ENCODE measurements at regions not wholly inside any gene's neighbourhood (a gene's known extent, or its start where the extent isn't known, plus 50 kb on each side); places are given as distances from the start of the nearest gene placed in this dataset.

GRCh38 chr9:75238311-75238976 lies 150.1 kb downstream of the OSTF1 start:
- no peaks in the 10 kb centered on the region for H3K9me3 ChIP-seq
- DNase-seq: no peak
- in situ Hi-C loops (cut with MboI; ENCODE audit: low sequenced_read_pairs in 4 of 4) (no loop called here), intact Hi-C loops (cut with DNase I; ENCODE audit: low total_unique reads) (no loop called here)
- no peak for ATAC-seq
- TF ChIP-seq POLR2A (IDR thresholded peaks at IDR 0.05) (no peak), CTCF (IDR thresholded peaks at IDR 0.05 in 4 of 5, conservative IDR thresholded peaks at IDR 0.05 in 1 of 5) (peak in 1 of 5 experiments; percentile 34)
- H3K4me1 ChIP-seq: no peaks in the 10 kb centered on the region
- H3K27me3 ChIP-seq: no peaks in the 10 kb centered on the region
- H3K4me3 ChIP-seq: no peak overlapping the region
- H3K27ac ChIP-seq: no peak overlapping the region
- no peaks in the 10 kb centered on the region for H3K36me3 ChIP-seq

GRCh38 chr9:75239176-75239575 lies 150.9 kb downstream of the OSTF1 start:
- no peak overlapping the region for H3K27ac ChIP-seq
- ATAC-seq (no peak), DNase-seq (peak in 1 of 2 donors; percentile 17)
- H3K4me1 ChIP-seq: no peaks in the 10 kb centered on the region
- no peak overlapping the region for H3K4me3 ChIP-seq
- in situ Hi-C loops (cut with MboI; ENCODE audit: low sequenced_read_pairs in 4 of 4): no loop called here
- no peaks in the 10 kb centered on the region for H3K36me3 ChIP-seq
- H3K27me3 ChIP-seq: no peaks in the 10 kb centered on the region
- intact Hi-C loops (cut with DNase I; ENCODE audit: low total_unique reads): no loop called here
- TF ChIP-seq POLR2A (IDR thresholded peaks at IDR 0.05) (no peak), CTCF (IDR thresholded peaks at IDR 0.05 in 4 of 5, conservative IDR thresholded peaks at IDR 0.05 in 1 of 5) (no peak)
- H3K9me3 ChIP-seq: no peaks in the 10 kb centered on the region

GRCh38 chr9:75242426-75242825 lies 154.1 kb downstream of the OSTF1 start:
- Histone ChIP-seq H3K27ac (no peak overlapping the region), H3K36me3 (no peaks in the 10 kb centered on the region), H3K27me3 (no peaks in the 10 kb centered on the region), H3K9me3 (no peaks in the 10 kb centered on the region), H3K4me3 (no peak overlapping the region), H3K4me1 (no peaks in the 10 kb centered on the region)
- in situ Hi-C loops (cut with MboI; ENCODE audit: low sequenced_read_pairs in 4 of 4): no loop called here
- TF ChIP-seq CTCF (IDR thresholded peaks at IDR 0.05 in 4 of 5, conservative IDR thresholded peaks at IDR 0.05 in 1 of 5): no peak
- TF ChIP-seq POLR2A (IDR thresholded peaks at IDR 0.05): no peak
- no peak for ATAC-seq
- intact Hi-C loops (cut with DNase I; ENCODE audit: low total_unique reads): no loop called here
- DNase-seq: no peak

- in situ Hi-C loops (cut with MboI; ENCODE audit: low sequenced_read_pairs in 4 of 4) (no loop called here), intact Hi-C loops (cut with DNase I; ENCODE audit: low total_unique reads) (no loop called here)
- Histone ChIP-seq H3K27me3 (no peaks in the 10 kb centered on the region), H3K4me1 (no peaks in the 10 kb centered on the region), H3K27ac (no peak overlapping the region), H3K36me3 (no peaks in the 10 kb centered on the region), H3K9me3 (no peaks in the 10 kb centered on the region), H3K4me3 (no peak overlapping the region)
- TF ChIP-seq CTCF (IDR thresholded peaks at IDR 0.05 in 4 of 5, conservative IDR thresholded peaks at IDR 0.05 in 1 of 5): no peak
- TF ChIP-seq POLR2A (IDR thresholded peaks at IDR 0.05): no peak
- no peak for ATAC-seq
- DNase-seq: no peak
Measured at GRCh38 chr9:75246949-75247348, 158.6 kb downstream of the OSTF1 start.
